ENCODE measurements at regions not wholly inside any gene's neighbourhood (a gene's known extent, or its start where the extent isn't known, plus 50 kb on each side); places are given as distances from the start of the nearest gene placed in this dataset.

- H3K9me3 ChIP-seq = no peaks in the 10 kb centered on the region
- TF ChIP-seq POLR2AphosphoS5 (IDR thresholded peaks at IDR 0.05) = no peak
- WGBS = 87% methylated on average over 7 of the region's 7 CpGs
- H3K27ac ChIP-seq = no peak overlapping the region
- intact Hi-C loops (cut with DNase I) = no loop called here
- H3K4me1 ChIP-seq (replicated peaks) = no peaks in the 10 kb centered on the region
- H3K27me3 ChIP-seq (replicated peaks; ENCODE audit: insufficient read depth) = no peaks in the 10 kb centered on the region
- H3K4me3 ChIP-seq = no peak overlapping the region
- H3K36me3 ChIP-seq = no peaks in the 10 kb centered on the region
- no peak for DNase-seq (ENCODE audit: low spot score)
Measured at GRCh38 chr14:84655014-84655413, 874.9 kb upstream of the FLRT2 start.

DNA sequence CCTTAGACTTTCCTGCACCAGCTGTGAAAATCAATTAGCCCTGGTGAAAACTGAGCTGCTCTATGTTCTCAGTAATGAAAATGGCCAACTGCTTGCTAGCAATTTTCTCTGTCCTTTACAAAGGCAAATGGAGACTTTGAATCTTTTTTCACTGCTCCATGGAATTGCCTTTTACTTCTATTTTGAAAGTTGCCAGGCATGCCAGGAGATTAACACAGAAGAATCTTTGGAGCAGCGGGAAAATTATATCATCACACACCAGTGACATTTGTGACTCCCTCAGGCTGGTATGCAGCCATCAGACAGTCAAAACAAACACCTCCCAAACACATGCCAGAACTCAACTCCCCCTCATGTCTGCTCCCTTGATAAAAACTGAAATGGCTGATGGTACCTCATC, 872.0 kb upstream of the FLRT2 start:
- Histone ChIP-seq H3K4me3 (no peak overlapping the region), H3K36me3 (no peaks in the 10 kb centered on the region), H3K27ac (no peak overlapping the region), H3K4me1 (replicated peaks) (no peaks in the 10 kb centered on the region), H3K9me3 (no peaks in the 10 kb centered on the region), H3K27me3 (replicated peaks; ENCODE audit: insufficient read depth) (no peaks in the 10 kb centered on the region)
- TF ChIP-seq, protein P1, sequence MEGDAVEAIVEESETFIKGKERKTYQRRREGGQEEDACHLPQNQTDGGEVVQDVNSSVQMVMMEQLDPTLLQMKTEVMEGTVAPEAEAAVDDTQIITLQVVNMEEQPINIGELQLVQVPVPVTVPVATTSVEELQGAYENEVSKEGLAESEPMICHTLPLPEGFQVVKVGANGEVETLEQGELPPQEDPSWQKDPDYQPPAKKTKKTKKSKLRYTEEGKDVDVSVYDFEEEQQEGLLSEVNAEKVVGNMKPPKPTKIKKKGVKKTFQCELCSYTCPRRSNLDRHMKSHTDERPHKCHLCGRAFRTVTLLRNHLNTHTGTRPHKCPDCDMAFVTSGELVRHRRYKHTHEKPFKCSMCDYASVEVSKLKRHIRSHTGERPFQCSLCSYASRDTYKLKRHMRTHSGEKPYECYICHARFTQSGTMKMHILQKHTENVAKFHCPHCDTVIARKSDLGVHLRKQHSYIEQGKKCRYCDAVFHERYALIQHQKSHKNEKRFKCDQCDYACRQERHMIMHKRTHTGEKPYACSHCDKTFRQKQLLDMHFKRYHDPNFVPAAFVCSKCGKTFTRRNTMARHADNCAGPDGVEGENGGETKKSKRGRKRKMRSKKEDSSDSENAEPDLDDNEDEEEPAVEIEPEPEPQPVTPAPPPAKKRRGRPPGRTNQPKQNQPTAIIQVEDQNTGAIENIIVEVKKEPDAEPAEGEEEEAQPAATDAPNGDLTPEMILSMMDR (IDR thresholded peaks at IDR 0.05) = no peak
- TF ChIP-seq POLR2AphosphoS5 (IDR thresholded peaks at IDR 0.05) (no peak), POLR2A (IDR thresholded peaks at IDR 0.05) (no peak)
- intact Hi-C loops (cut with DNase I) = no loop called here
- WGBS = 56% methylated on average over 1 of the region's 1 CpG
- DNase-seq (ENCODE audit: low spot score) = no peak

- no peaks in the 10 kb centered on the region for H3K36me3 ChIP-seq
- no peak overlapping the region for H3K27ac ChIP-seq
- TF ChIP-seq POLR2AphosphoS5 (IDR thresholded peaks at IDR 0.05) = no peak
- TF ChIP-seq POLR2A (IDR thresholded peaks at IDR 0.05) = no peak
- TF ChIP-seq, protein P1 (IDR thresholded peaks at IDR 0.05) = no peak
- DNase-seq (ENCODE audit: low spot score) = no peak
- no peaks in the 10 kb centered on the region for H3K4me1 ChIP-seq (replicated peaks)
- intact Hi-C loops (cut with DNase I) = no loop called here
- H3K27me3 ChIP-seq (replicated peaks; ENCODE audit: insufficient read depth) = no peaks in the 10 kb centered on the region
- no peak overlapping the region for H3K4me3 ChIP-seq
- no peaks in the 10 kb centered on the region for H3K9me3 ChIP-seq
Measured at GRCh38 chr14:84670796-84671195, 859.1 kb upstream of the FLRT2 start.

- no peaks in the 10 kb centered on the region for H3K36me3 ChIP-seq
- TF ChIP-seq POLR2AphosphoS5 (IDR thresholded peaks at IDR 0.05) (no peak), POLR2A (IDR thresholded peaks at IDR 0.05) (no peak)
- TF ChIP-seq, protein P1 (IDR thresholded peaks at IDR 0.05) = no peak
Measured at GRCh38 chr14:84671776-84672175, 858.2 kb upstream of the FLRT2 start.

DNA sequence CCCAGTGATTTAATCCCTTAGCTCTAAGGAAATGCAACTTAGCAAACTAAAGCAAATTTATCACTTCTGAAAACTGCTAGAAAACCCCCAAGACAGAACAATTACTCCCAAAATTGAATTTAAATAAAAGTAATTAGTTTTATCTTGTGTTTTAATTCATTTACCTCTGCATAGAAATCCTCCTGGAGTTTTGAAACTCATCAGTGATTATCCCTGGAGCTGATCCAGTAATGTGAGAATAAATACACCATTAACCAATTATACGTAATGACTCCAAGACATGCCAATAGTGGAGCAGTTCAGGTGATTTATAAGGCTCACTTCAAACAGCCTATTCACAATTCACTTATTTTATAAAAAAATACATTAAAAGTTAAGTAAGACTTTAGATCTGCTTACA, 855.3 kb upstream of the FLRT2 start:
- no peaks in the 10 kb centered on the region for H3K27me3 ChIP-seq (replicated peaks; ENCODE audit: insufficient read depth)
- no peak for DNase-seq (ENCODE audit: low spot score)
- no peak overlapping the region for H3K4me3 ChIP-seq
- H3K4me1 ChIP-seq (replicated peaks) = no peaks in the 10 kb centered on the region
- 51% methylated on average over 1 of the region's 1 CpG for WGBS
- H3K36me3 ChIP-seq = no peaks in the 10 kb centered on the region
- TF ChIP-seq POLR2A (IDR thresholded peaks at IDR 0.05) = no peak
- TF ChIP-seq POLR2AphosphoS5 (IDR thresholded peaks at IDR 0.05) = no peak
- TF ChIP-seq, protein P1 (IDR thresholded peaks at IDR 0.05) = no peak
- intact Hi-C loops (cut with DNase I) = no loop called here
- H3K9me3 ChIP-seq = no peaks in the 10 kb centered on the region
- no peak overlapping the region for H3K27ac ChIP-seq

More at GRCh38 chr14:84671776-84672175, 858.2 kb upstream of the FLRT2 start:
- Histone ChIP-seq H3K9me3 (no peaks in the 10 kb centered on the region), H3K27ac (no peak overlapping the region), H3K4me3 (no peak overlapping the region), H3K27me3 (replicated peaks; ENCODE audit: insufficient read depth) (no peaks in the 10 kb centered on the region), H3K4me1 (replicated peaks) (no peaks in the 10 kb centered on the region)
- no peak for DNase-seq (ENCODE audit: low spot score)
- WGBS = 69% methylated on average over 3 of the region's 3 CpGs
- intact Hi-C loops (cut with DNase I) = no loop called here

Data from prostate gland (tissue), 2 donors.